SK-N-SH (cell line): ENCODE measurements at regions not wholly inside any gene's neighbourhood (a gene's known extent, or its start where the extent isn't known, plus 50 kb on each side); places are given as distances from the start of the nearest gene placed in this dataset.

ENCODE experiments used
- CTCF ChIA-PET: fragments of 300-600, 350-600 bp; formaldehyde crosslinking; extraction: SDS; loops from one replicate; lab custom pipeline; 2021; lab: Yijun Ruan, JAX
- POLR2A ChIA-PET: fragments of 350-600 bp; sonication (Branson Sonifier 250); formaldehyde crosslinking; extraction: SDS; loops from one replicate; lab custom pipeline; 2020; ENCODE audit warnings: antibody characterized with exemption, inconsistent platforms; lab: Yijun Ruan, JAX
- DNase-seq: peaks from one replicate; pipeline ENCODE4 v3.0.0; 2012
- H2AFZ ChIP-seq: fragments of 200-600 bp; sonication (generic); 2 replicates; pipeline ENCODE4 v1.8.1; 2016; ENCODE audit warnings: antibody characterized with exemption, mild to moderate bottlenecking, low read depth
- H3F3A ChIP-seq: fragments of 200-600 bp; sonication (generic); replicated peaks from 2 replicates; pipeline ENCODE3; 2016; ENCODE audit warnings: antibody characterized with exemption, mild to moderate bottlenecking; ENCODE audit not compliant: insufficient read depth
- H3K27ac ChIP-seq, 2 experiments: fragments of 200-500 bp in 1 of 2; fragments of 200-600 bp in 1 of 2; sonication (Bioruptor generic) in 1 of 2; sonication (generic), shearing (Covaris generic) in 1 of 2; 2 replicates each; pipeline versions ENCODE4 v1.5.1 to v1.6.1; 2014 to 2016; ENCODE audit warnings: low read depth in 2 of 2, inconsistent platforms in 1 of 2, low read length in 1 of 2, mild to moderate bottlenecking in 1 of 2, mixed read lengths in 1 of 2
- H3K27me3 ChIP-seq: fragments of 200-600 bp; sonication (generic), shearing (Covaris generic); 2 replicates; pipeline ENCODE4 v1.6.1; 2016; ENCODE audit warnings: mixed run types; ENCODE audit not compliant: insufficient read depth
- H3K36me3 ChIP-seq, 2 experiments: fragments of 200-500 bp in 1 of 2; fragments of 200-600 bp in 1 of 2; sonication (Bioruptor generic) in 1 of 2; sonication (generic) in 1 of 2; replicated peaks in 1 of 2; 2 replicates each; pipeline versions ENCODE3 to v1.5.1; 2014 to 2016; ENCODE audit warnings: low read length in 1 of 2, mild to moderate bottlenecking in 1 of 2; ENCODE audit not compliant: insufficient read depth in 2 of 2, control insufficient read depth in 1 of 2
- H3K4me1 ChIP-seq, 2 experiments: fragments of 200-500 bp in 1 of 2; fragments of 200-600 bp in 1 of 2; sonication (Bioruptor generic) in 1 of 2; sonication (generic), shearing (Covaris generic) in 1 of 2; 2 replicates each; pipeline versions ENCODE4 v1.5.1 to v1.6.1; 2014 to 2016; ENCODE audit warnings: low read depth in 1 of 2, low read length in 1 of 2, mixed run types in 1 of 2; ENCODE audit not compliant: insufficient read depth in 2 of 2, control insufficient read depth in 1 of 2
- H3K4me2 ChIP-seq: fragments of 200-600 bp; sonication (generic), shearing (Covaris generic); 2 replicates; pipeline ENCODE4 v1.6.1; 2017; ENCODE audit warnings: mixed run types
- H3K4me3 ChIP-seq, 2 experiments: fragments of 200-500 bp in 1 of 2; fragments of 200-600 bp in 1 of 2; sonication (Bioruptor generic) in 1 of 2; sonication (generic), shearing (Covaris generic) in 1 of 2; 2 replicates each; pipeline versions ENCODE4 v1.5.1 to v1.8.1; 2014 to 2016; ENCODE audit warnings: low read depth in 2 of 2, inconsistent platforms in 1 of 2, low read length in 1 of 2, mild to moderate bottlenecking in 1 of 2, mixed read lengths in 1 of 2, moderate library complexity in 1 of 2
- H3K79me2 ChIP-seq: fragments of 200-600 bp; sonication (generic); 2 replicates; pipeline ENCODE4 v1.8.1; 2017; ENCODE audit warnings: mild to moderate bottlenecking; ENCODE audit not compliant: insufficient read depth
- H3K9ac ChIP-seq: fragments of 200-600 bp; sonication (generic); 2 replicates; pipeline ENCODE4 v1.6.1; 2017; ENCODE audit warnings: mixed run types
- H3K9me2 ChIP-seq: fragments of 200-600 bp; sonication (generic); 2 replicates; pipeline ENCODE4 v1.6.1; 2017; ENCODE audit warnings: mixed run types
- H3K9me3 ChIP-seq: fragments of 200-600 bp; sonication (generic); 2 replicates; pipeline ENCODE4 v1.6.1; 2017; ENCODE audit warnings: mixed run types, mild to moderate bottlenecking, moderate library complexity
- H4K20me1 ChIP-seq: fragments of 200-600 bp; sonication (generic); 2 replicates; pipeline ENCODE4 v1.6.1; 2017; ENCODE audit warnings: mild to moderate bottlenecking, mixed run types; ENCODE audit not compliant: insufficient read depth
- CHD2 ChIP-seq: fragments of 150-350 bp; IDR thresholded peaks from 2 replicates; pipeline ENCODE4 v1.6.1; 2018; ENCODE audit warnings: low read length; ENCODE audit not compliant: partially characterized antibody
- ELF1 ChIP-seq: IDR thresholded peaks from 2 replicates; pipeline ENCODE4 v1.4.0; 2012
- EP300 ChIP-seq, 2 experiments: IDR thresholded peaks; 2 replicates each; pipeline versions ENCODE4 v1.4.0 to v1.6.1; 2012; ENCODE audit warnings: borderline replicate concordance in 1 of 2, low read depth in 1 of 2, low read length in 1 of 2
- FOXM1 ChIP-seq: IDR thresholded peaks from 2 replicates; pipeline ENCODE4 v1.4.0; 2012; ENCODE audit warnings: low read depth, mild to moderate bottlenecking
- GABPA ChIP-seq: IDR thresholded peaks from 2 replicates; pipeline ENCODE4 v1.4.0; 2012; ENCODE audit warnings: low read depth, mild to moderate bottlenecking
- GATA2 ChIP-seq: sonication (generic); formaldehyde crosslinking; IDR thresholded peaks from 2 replicates; pipeline ENCODE4 v1.5.0; 2020; ENCODE audit warnings: mild to moderate bottlenecking, missing genetic modification reagents
- JUND ChIP-seq: IDR thresholded peaks from 2 replicates; pipeline ENCODE4 v1.4.0; 2012
- NRF1 ChIP-seq: IDR thresholded peaks from 2 replicates; pipeline ENCODE4 v1.6.1; 2012; ENCODE audit warnings: low read depth, mild to moderate bottlenecking, low read length
- POLR2AphosphoS5 ChIP-seq: IDR thresholded peaks from 2 replicates; pipeline ENCODE4 v1.6.1; 2012; ENCODE audit warnings: low read depth, low read length
- RCOR1 ChIP-seq: fragments of 150-350 bp; IDR thresholded peaks from 2 replicates; pipeline ENCODE4 v1.6.1; 2017; ENCODE audit warnings: antibody characterized with exemption, low read length
- RXRA ChIP-seq: IDR thresholded peaks from 2 replicates; pipeline ENCODE4 v1.4.0; 2012; ENCODE audit warnings: low read depth, mild to moderate bottlenecking, borderline replicate concordance
- SIN3A ChIP-seq: IDR thresholded peaks from 2 replicates; pipeline ENCODE4 v1.6.1; 2012; ENCODE audit warnings: low read depth, mild to moderate bottlenecking, low read length, moderate library complexity, borderline replicate concordance
- SMC3 ChIP-seq: IDR thresholded peaks from 2 replicates; pipeline ENCODE4 v1.6.1; 2012; ENCODE audit warnings: low read depth, low read length, improper control_type of control experiment
- TAF1 ChIP-seq: IDR thresholded peaks from 2 replicates; pipeline ENCODE4 v1.6.1; 2012; ENCODE audit warnings: low read depth, mild to moderate bottlenecking, low read length, moderate library complexity, borderline replicate concordance
- WGBS: methylation state at CpG from one replicate; pipeline ENCODE4 v1.1.6; 2017; ENCODE audit warnings: low lambda C conversion rate; 5-methylcytosine and 5-hydroxymethylcytosine counted together
- TF ChIP-seq, protein P1 (sequence below): IDR thresholded peaks from 2 replicates; pipeline ENCODE4 v1.4.0; 2012; ENCODE audit warnings: low read depth, borderline replicate concordance
- TF ChIP-seq, protein P2 (sequence below): IDR thresholded peaks from 2 replicates; pipeline ENCODE4; 2012
- TF ChIP-seq, protein P3 (sequence below): fragments of 200-600 bp; sonication (generic); IDR thresholded peaks from 2 replicates; pipeline ENCODE4 v1.6.1; 2017; ENCODE audit warnings: antibody characterized with exemption, mild to moderate bottlenecking, moderate library complexity
- TF ChIP-seq, protein P4 (sequence below): fragments of 150-350 bp; IDR thresholded peaks from 2 replicates; pipeline ENCODE4 v1.6.1; 2016; ENCODE audit warnings: mild to moderate bottlenecking, low read depth, low read length

DNA sequence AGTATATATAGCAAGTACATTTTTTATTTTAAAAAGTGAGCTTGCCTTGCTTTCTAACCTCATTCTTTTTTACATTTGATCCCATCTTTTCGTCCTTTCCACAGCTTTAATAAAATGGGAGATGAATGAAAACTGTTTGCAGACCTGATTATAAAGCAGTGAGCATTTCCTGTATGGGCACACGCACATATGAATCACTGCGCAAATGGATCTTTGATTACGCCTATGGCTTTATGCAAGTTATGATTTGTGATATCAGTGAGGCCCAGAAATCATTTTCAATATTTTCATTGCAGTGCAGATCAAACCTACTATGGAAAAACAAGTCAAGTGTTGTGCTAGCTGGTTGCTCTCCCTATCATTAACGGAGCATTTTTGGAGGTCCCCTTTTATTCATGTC is 1073.0 kb downstream of the MAT2B start:
- H3K36me3 ChIP-seq, result no peaks in the 10 kb centered on the region
- no peaks in the 10 kb centered on the region for H3K27me3 ChIP-seq
- no peak for DNase-seq
- ChIA-PET CTCF (interaction anchor here (3.6 kb wide), 1 partner anchor 74 kb away, joined by 20 read pairs; no protein-coding TSS in a partner anchor), POLR2A (interaction anchor here (0.6 kb wide), 1 partner anchor 57 kb away, joined by 3 read pairs; no protein-coding TSS in a partner anchor)
- no peaks in the 10 kb centered on the region for H3F3A ChIP-seq
- H3K4me1 ChIP-seq, result peaks cover 0 to 21% of the 10 kb centered on the region in 2 experiments; a peak in 2 of 4 replicates
- no peaks in the 10 kb centered on the region for H3K9me2 ChIP-seq
- H3K9ac ChIP-seq, result no peak overlapping the region
- peak overlapping the region; percentile 25 to 100; a peak in 3 of 4 replicates for H3K27ac ChIP-seq
- WGBS, result 17% methylated on average over 5 of the region's 5 CpGs
- TF ChIP-seq SMC3 (no peak), GABPA (no peak), EP300 (IDR thresholded peaks at IDR 0.05; ENCODE audit: borderline replicate concordance in 1 of 2, low read depth in 1 of 2, low read length in 1 of 2) (no peak), RCOR1 (no peak), CHD2 (no peak), SIN3A (no peak), RXRA (no peak), ELF1 (no peak), FOXM1 (no peak), TAF1 (no peak), GATA2 (CRISPR knock-in tag) (no peak), NRF1 (no peak), JUND (no peak), POLR2AphosphoS5 (no peak)
- TF ChIP-seq, protein P1, sequence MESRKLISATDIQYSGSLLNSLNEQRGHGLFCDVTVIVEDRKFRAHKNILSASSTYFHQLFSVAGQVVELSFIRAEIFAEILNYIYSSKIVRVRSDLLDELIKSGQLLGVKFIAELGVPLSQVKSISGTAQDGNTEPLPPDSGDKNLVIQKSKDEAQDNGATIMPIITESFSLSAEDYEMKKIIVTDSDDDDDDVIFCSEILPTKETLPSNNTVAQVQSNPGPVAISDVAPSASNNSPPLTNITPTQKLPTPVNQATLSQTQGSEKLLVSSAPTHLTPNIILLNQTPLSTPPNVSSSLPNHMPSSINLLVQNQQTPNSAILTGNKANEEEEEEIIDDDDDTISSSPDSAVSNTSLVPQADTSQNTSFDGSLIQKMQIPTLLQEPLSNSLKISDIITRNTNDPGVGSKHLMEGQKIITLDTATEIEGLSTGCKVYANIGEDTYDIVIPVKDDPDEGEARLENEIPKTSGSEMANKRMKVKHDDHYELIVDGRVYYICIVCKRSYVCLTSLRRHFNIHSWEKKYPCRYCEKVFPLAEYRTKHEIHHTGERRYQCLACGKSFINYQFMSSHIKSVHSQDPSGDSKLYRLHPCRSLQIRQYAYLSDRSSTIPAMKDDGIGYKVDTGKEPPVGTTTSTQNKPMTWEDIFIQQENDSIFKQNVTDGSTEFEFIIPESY, result no peak
- TF ChIP-seq, protein P2, sequence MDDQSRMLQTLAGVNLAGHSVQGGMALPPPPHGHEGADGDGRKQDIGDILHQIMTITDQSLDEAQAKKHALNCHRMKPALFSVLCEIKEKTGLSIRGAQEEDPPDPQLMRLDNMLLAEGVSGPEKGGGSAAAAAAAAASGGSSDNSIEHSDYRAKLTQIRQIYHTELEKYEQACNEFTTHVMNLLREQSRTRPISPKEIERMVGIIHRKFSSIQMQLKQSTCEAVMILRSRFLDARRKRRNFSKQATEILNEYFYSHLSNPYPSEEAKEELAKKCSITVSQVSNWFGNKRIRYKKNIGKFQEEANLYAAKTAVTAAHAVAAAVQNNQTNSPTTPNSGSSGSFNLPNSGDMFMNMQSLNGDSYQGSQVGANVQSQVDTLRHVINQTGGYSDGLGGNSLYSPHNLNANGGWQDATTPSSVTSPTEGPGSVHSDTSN, result no peak
- TF ChIP-seq, protein P3, sequence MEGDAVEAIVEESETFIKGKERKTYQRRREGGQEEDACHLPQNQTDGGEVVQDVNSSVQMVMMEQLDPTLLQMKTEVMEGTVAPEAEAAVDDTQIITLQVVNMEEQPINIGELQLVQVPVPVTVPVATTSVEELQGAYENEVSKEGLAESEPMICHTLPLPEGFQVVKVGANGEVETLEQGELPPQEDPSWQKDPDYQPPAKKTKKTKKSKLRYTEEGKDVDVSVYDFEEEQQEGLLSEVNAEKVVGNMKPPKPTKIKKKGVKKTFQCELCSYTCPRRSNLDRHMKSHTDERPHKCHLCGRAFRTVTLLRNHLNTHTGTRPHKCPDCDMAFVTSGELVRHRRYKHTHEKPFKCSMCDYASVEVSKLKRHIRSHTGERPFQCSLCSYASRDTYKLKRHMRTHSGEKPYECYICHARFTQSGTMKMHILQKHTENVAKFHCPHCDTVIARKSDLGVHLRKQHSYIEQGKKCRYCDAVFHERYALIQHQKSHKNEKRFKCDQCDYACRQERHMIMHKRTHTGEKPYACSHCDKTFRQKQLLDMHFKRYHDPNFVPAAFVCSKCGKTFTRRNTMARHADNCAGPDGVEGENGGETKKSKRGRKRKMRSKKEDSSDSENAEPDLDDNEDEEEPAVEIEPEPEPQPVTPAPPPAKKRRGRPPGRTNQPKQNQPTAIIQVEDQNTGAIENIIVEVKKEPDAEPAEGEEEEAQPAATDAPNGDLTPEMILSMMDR, result no peak
- TF ChIP-seq, protein P4, sequence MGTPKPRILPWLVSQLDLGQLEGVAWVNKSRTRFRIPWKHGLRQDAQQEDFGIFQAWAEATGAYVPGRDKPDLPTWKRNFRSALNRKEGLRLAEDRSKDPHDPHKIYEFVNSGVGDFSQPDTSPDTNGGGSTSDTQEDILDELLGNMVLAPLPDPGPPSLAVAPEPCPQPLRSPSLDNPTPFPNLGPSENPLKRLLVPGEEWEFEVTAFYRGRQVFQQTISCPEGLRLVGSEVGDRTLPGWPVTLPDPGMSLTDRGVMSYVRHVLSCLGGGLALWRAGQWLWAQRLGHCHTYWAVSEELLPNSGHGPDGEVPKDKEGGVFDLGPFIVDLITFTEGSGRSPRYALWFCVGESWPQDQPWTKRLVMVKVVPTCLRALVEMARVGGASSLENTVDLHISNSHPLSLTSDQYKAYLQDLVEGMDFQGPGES, result no peak
- no peak overlapping the region for H2AFZ ChIP-seq
- H3K9me3 ChIP-seq, result no peaks in the 10 kb centered on the region
- H3K79me2 ChIP-seq, result no peaks in the 10 kb centered on the region
- no peaks in the 10 kb centered on the region for H4K20me1 ChIP-seq
- no peak overlapping the region for H3K4me3 ChIP-seq
- H3K4me2 ChIP-seq, result no peak overlapping the region
